H1 (cell line): ENCODE measurements at regions not wholly inside any gene's neighbourhood (a gene's known extent, or its start where the extent isn't known, plus 50 kb on each side); places are given as distances from the start of the nearest gene placed in this dataset.

Experiments used
- BRCA1 ChIP-seq: IDR thresholded peaks from 2 replicates; pipeline ENCODE4 v1.6.1; 2012; ENCODE audit warnings: low read depth, low read length, improper control_type of control experiment
- NRF1 ChIP-seq: IDR thresholded peaks from 2 replicates; pipeline ENCODE4 v1.6.1; 2011; ENCODE audit warnings: mild to moderate bottlenecking, low read depth, low read length, improper control_type of control experiment

DNA sequence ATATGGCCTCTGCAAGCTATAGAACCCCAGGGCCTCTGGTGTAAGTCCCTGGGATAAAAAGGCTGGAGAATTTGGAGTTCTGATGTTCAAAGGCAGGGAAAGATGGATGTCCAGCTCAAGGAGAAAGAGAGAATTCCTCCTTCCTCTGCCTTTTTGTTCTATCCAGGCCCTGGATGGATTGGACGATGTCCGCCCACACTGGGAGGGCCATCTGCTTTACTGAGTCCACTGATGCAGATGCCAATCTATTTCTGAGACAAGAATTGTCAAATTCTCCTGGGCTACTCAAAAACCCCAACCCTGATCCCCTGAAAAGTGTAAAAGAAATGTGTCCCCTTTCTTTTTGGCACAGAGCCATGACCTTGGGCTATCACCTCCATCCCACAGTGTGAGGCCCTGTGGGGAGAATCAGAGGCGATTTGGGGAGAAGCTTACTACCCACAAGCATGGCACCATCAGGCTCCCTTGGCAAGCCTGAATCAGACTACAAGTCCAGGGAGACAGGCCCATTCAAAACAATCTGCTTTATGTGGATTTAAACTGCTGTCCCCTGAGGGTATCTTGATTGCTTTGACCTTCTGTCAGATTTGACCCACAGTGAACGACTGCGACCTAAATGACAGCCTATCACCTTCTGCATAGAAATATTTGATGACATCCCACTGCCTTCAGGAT lies 334.0 kb downstream of the NUAK1 start:
- TF ChIP-seq BRCA1 (no peak), NRF1 (no peak)
